PFSK-1 (cell line): ENCODE measurements at regions not wholly inside any gene's neighbourhood (a gene's known extent, or its start where the extent isn't known, plus 50 kb on each side); places are given as distances from the start of the nearest gene placed in this dataset.

Experiments
- POLR2AphosphoS5 ChIP-seq: IDR thresholded peaks from 2 replicates; pipeline ENCODE4 v1.6.1; 2012; ENCODE audit warnings: low read depth, mild to moderate bottlenecking, control low read depth, low read length, moderate library complexity
- TAF1 ChIP-seq: IDR thresholded peaks from 2 replicates; pipeline ENCODE4 v1.6.1; 2012; ENCODE audit warnings: low read length, control low read depth, borderline replicate concordance; ENCODE audit not compliant: insufficient read depth
- TF ChIP-seq, protein P1 (sequence below), 2 experiments: IDR thresholded peaks; 2 replicates each; pipeline versions ENCODE4 v1.6.1 to v1.8.0; 2011 to 2012; ENCODE audit warnings: low read depth in 2 of 2, low read length in 2 of 2, control low read depth in 1 of 2, inconsistent platforms in 1 of 2, mild to moderate bottlenecking in 1 of 2, moderate library complexity in 1 of 2; ENCODE audit not compliant: insufficient read depth in 1 of 2

GRCh38 chr6:101126501-101126900 lies 245.4 kb upstream of the ASCC3 start:
- no peak for TF ChIP-seq POLR2AphosphoS5
- no peak for TF ChIP-seq TAF1
- TF ChIP-seq, protein P1, sequence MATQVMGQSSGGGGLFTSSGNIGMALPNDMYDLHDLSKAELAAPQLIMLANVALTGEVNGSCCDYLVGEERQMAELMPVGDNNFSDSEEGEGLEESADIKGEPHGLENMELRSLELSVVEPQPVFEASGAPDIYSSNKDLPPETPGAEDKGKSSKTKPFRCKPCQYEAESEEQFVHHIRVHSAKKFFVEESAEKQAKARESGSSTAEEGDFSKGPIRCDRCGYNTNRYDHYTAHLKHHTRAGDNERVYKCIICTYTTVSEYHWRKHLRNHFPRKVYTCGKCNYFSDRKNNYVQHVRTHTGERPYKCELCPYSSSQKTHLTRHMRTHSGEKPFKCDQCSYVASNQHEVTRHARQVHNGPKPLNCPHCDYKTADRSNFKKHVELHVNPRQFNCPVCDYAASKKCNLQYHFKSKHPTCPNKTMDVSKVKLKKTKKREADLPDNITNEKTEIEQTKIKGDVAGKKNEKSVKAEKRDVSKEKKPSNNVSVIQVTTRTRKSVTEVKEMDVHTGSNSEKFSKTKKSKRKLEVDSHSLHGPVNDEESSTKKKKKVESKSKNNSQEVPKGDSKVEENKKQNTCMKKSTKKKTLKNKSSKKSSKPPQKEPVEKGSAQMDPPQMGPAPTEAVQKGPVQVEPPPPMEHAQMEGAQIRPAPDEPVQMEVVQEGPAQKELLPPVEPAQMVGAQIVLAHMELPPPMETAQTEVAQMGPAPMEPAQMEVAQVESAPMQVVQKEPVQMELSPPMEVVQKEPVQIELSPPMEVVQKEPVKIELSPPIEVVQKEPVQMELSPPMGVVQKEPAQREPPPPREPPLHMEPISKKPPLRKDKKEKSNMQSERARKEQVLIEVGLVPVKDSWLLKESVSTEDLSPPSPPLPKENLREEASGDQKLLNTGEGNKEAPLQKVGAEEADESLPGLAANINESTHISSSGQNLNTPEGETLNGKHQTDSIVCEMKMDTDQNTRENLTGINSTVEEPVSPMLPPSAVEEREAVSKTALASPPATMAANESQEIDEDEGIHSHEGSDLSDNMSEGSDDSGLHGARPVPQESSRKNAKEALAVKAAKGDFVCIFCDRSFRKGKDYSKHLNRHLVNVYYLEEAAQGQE (IDR thresholded peaks at IDR 0.05; ENCODE audit: insufficient read depth in 1 of 2, low read depth in 2 of 2, low read length in 2 of 2), result no peak
